ENCODE measurements at regions not wholly inside any gene's neighbourhood (a gene's known extent, or its start where the extent isn't known, plus 50 kb on each side); places are given as distances from the start of the nearest gene placed in this dataset.
"Not testable (repeated sequence)": the region's sequence is repeated elsewhere in the genome, so short reads cannot be mapped to it uniquely, and the experiment has no call there.

GRCh38 chr3:5608971-5609370 lies 421.5 kb downstream of the EDEM1 start:
- H3K4me3 ChIP-seq; DNase-seq (ENCODE audit: extremely low read depth in 1 of 4, low spot score in 3 of 4); H3K27me3 ChIP-seq (ENCODE audit: control insufficient read depth in 2 of 2, insufficient read depth in 2 of 2, low read length in 2 of 2); CTCF ChIA-PET (ENCODE audit: low intra/inter-chr PET ratio); ATAC-seq; H3K9me1 ChIP-seq (ENCODE audit: control insufficient read depth, insufficient read depth, low read length); FAIRE-seq; H3K27ac ChIP-seq (ENCODE audit: extremely low read depth, low read depth, low read length); H3K4me2 ChIP-seq (ENCODE audit: insufficient read depth, low read length); in situ Hi-C loops (cut with MboI); H2AFZ ChIP-seq (ENCODE audit: low read depth, low read length); H4K20me1 ChIP-seq (replicated peaks; ENCODE audit: control insufficient read depth, insufficient read depth, low read length); H3K79me2 ChIP-seq (ENCODE audit: control insufficient read depth, insufficient read depth, low read length); intact Hi-C loops (cut with micrococcal nuclease); H3K36me3 ChIP-seq (ENCODE audit: control insufficient read depth, insufficient read depth, low read length); H3K9me3 ChIP-seq (replicated peaks; ENCODE audit: control insufficient read depth, insufficient read depth, low read depth, low read length); H3K9ac ChIP-seq (ENCODE audit: insufficient read depth in 1 of 2, low read depth in 2 of 2, low read length in 2 of 2); H3K4me1 ChIP-seq (replicated peaks in 1 of 2; ENCODE audit: control insufficient read depth in 2 of 2, insufficient read depth in 2 of 2, low read length in 2 of 2); BruUV-seq (replicated peaks): not testable (repeated sequence)
- POLR2A ChIA-PET: interaction anchor here (1.8 kb wide), 1 partner anchor 9 kb away, joined by 4 read pairs; no protein-coding TSS in a partner anchor
- 54% methylated on average over 4 of the region's 4 CpGs for WGBS (ENCODE audit: insufficient coverage, low coverage, missing lambda C conversion rate)
- TF ChIP-seq ZFP36 (IDR thresholded peaks at IDR 0.05; ENCODE audit: low read depth, low read length, partially characterized antibody): peak; percentile 23
- peak; percentile 97 for TF ChIP-seq ZNF431 (CRISPR knock-in tag; IDR thresholded peaks at IDR 0.05)

DNA sequence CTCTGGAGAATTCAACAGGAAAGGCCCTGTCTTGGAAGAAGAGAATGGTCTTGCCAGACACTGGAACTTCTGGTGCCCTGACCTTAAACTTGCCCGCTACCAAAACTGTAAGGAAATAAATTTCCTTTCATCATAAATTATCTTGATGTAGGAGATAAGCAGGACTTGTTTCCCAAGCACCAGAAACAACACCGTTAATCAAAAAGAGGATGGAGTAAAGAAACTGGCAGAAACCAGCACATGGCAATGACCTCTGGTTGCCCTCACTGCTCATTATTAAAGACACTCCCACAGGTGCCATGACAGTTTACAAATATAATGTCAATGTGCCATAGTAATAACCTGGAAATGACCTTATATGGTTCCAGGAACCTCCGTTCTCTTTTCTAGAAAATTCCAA lies 426.1 kb downstream of the EDEM1 start:
- Histone ChIP-seq H3K36me3 (ENCODE audit: control insufficient read depth, insufficient read depth, low read length) (no peaks in the 10 kb centered on the region), H3K9me1 (ENCODE audit: control insufficient read depth, insufficient read depth, low read length) (no peaks in the 10 kb centered on the region), H3K79me2 (ENCODE audit: control insufficient read depth, insufficient read depth, low read length) (no peaks in the 10 kb centered on the region), H2AFZ (ENCODE audit: low read depth, low read length) (peak overlapping the region; percentile 48; the same call in 1 of the 2 replicates), H3K4me2 (ENCODE audit: insufficient read depth, low read length) (no peak overlapping the region), H3K27me3 (ENCODE audit: control insufficient read depth in 2 of 2, insufficient read depth in 2 of 2, low read length in 2 of 2) (no peaks in the 10 kb centered on the region), H3K9ac (ENCODE audit: insufficient read depth in 1 of 2, low read depth in 2 of 2, low read length in 2 of 2) (no peak overlapping the region), H3K4me3 (no peak overlapping the region), H4K20me1 (replicated peaks; ENCODE audit: control insufficient read depth, insufficient read depth, low read length) (no peaks in the 10 kb centered on the region), H3K27ac (ENCODE audit: extremely low read depth, low read depth, low read length) (no peak overlapping the region), H3K9me3 (replicated peaks; ENCODE audit: control insufficient read depth, insufficient read depth, low read depth, low read length) (0 out of 2 replicates have a peak, but pooled peaks cover 3% of the 10 kb centered on the region), H3K4me1 (replicated peaks in 1 of 2; ENCODE audit: control insufficient read depth in 2 of 2, insufficient read depth in 2 of 2, low read length in 2 of 2) (no peaks in the 10 kb centered on the region; a peak in 2 of 5 replicates)
- ChIA-PET CTCF (ENCODE audit: low intra/inter-chr PET ratio) (no interaction called here), POLR2A (interaction anchor here (0.6 to 1.0 kb wide), 2 partner anchors 22 to 59 kb away, joined by 3 read pairs; no protein-coding TSS in a partner anchor)
- in situ Hi-C loops (cut with MboI): no loop called here
- FAIRE-seq (no peak), ATAC-seq (no peak), DNase-seq (ENCODE audit: extremely low read depth in 1 of 4, low spot score in 3 of 4) (no peak)
- BruUV-seq (replicated peaks): no TSS peak
- intact Hi-C loops (cut with micrococcal nuclease): no loop called here
- 27% methylated on average over 3 of the region's 3 CpGs for whole genome bisulfite sequencing (ENCODE audit: insufficient coverage, low coverage, missing lambda C conversion rate)
- TF ChIP-seq HNRNPH1 (optimal IDR thresholded peaks at IDR 0.05; ENCODE audit: low read depth, low read length) (no peak), RFX5 (IDR thresholded peaks at IDR 0.05; ENCODE audit: low read depth, low read length) (no peak), ZFP30 (CRISPR knock-in tag; IDR thresholded peaks at IDR 0.05; ENCODE audit: borderline replicate concordance) (no peak), ZNF583 (CRISPR knock-in tag; IDR thresholded peaks at IDR 0.05) (no peak), MEIS2 (IDR thresholded peaks at IDR 0.05; ENCODE audit: partially characterized antibody) (peak; percentile 58), PHF21A (IDR thresholded peaks at IDR 0.05; ENCODE audit: borderline replicate concordance, low read depth) (no peak), SETDB1 (IDR thresholded peaks at IDR 0.05; ENCODE audit: low read length) (no peak), ZNF830 (CRISPR knock-in tag; IDR thresholded peaks at IDR 0.05) (no peak), OTX1 (CRISPR knock-in tag; IDR thresholded peaks at IDR 0.05) (no peak), PBX2 (CRISPR knock-in tag; IDR thresholded peaks at IDR 0.05; ENCODE audit: low read depth) (no peak), PBX2 (tag; conservative IDR thresholded peaks at IDR 0.05; ENCODE audit: low read depth) (peak; percentile 85), ZNF41 (CRISPR knock-in tag; conservative IDR thresholded peaks at IDR 0.05) (no peak), ZNF75A (CRISPR knock-in tag; IDR thresholded peaks at IDR 0.05) (no peak), ZNF165 (CRISPR knock-in tag; IDR thresholded peaks at IDR 0.05; ENCODE audit: borderline replicate concordance) (no peak)
